Stimulated activated memory B cell treated with anti-CD40 and anti-IgM and Interleukin-4, amounts not matched to agents 10 μg/mL and 1 μg/mL and 100 μg/mL, for 72 hours (primary cell): ENCODE measurements at regions not wholly inside any gene's neighbourhood (a gene's known extent, or its start where the extent isn't known, plus 50 kb on each side); places are given as distances from the start of the nearest gene placed in this dataset.

ENCODE experiments used
- ATAC-seq: fragments of 150-1000 bp; cut with Tn5 transposase; 2 replicates; pipeline ENCODE4 v1.10.0; 2021
- H3K27ac Mint-ChIP-seq: one replicate; pipeline ENCODE4 v1.8.0; 2022; ENCODE audit warnings: mild to moderate bottlenecking, mixed read lengths
- H3K27me3 Mint-ChIP-seq: one replicate; pipeline ENCODE4 v1.8.0; 2022; ENCODE audit warnings: mixed read lengths
- H3K36me3 Mint-ChIP-seq: one replicate; pipeline ENCODE4 v1.8.0; 2022; ENCODE audit warnings: mixed read lengths
- H3K4me1 Mint-ChIP-seq: one replicate; pipeline ENCODE4 v1.8.0; 2022; ENCODE audit warnings: mixed read lengths
- H3K4me3 Mint-ChIP-seq: one replicate; pipeline ENCODE4 v1.8.0; 2022; ENCODE audit warnings: mild to moderate bottlenecking, moderate library complexity, mixed read lengths
- H3K9me3 Mint-ChIP-seq: one replicate; pipeline ENCODE4 v1.8.0; 2022; ENCODE audit warnings: mixed read lengths

DNA sequence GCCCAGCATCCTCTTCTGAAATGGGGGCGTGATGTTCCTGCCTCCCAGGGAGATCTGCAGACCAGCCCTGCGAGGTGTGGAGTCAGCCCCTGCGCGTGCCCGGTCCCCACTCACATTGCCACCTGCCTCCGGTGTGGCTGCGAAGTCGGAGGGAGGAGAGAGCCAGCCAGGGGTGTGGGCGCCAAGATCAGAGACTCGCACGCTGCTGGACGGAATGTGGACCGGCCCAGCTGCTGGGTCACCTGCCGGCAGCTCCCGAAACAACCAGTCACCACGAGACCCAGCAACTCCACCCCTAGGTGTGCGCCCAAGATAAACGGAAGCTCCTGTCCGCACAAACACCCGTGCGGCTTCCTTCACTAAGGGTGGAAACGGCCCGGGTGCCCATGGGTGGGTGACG, 51.1 kb upstream of the EGFL7 start:
- H3K9me3 Mint-ChIP-seq, result no peaks in the 10 kb centered on the region
- no peak overlapping the region for H3K4me3 Mint-ChIP-seq

DNA sequence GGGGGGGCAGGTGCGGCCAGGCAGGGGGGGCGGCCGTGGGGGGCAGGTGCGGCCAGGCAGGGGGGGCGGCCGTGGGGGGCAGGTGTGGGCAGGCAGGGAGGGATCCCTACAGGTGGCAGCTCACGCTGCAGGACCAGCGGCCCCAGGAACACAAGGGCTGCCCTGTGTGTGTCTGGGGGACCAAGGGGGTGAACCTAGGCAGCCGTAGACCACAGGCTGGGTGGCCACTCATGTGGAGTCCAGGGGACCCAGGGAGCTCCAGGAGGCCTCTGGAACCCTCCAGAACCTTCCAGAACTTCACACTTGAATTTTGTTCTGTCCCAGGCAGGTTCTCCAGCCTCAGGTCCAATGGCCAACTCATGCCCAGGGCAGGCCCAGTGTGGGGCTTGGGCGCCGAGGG, 51.6 kb upstream of the EGFL7 start:
- Mint-ChIP-seq H3K4me1 (peaks cover 9% of the 10 kb centered on the region), H3K9me3 (no peaks in the 10 kb centered on the region), H3K27ac (no peak overlapping the region), H3K36me3 (no peaks in the 10 kb centered on the region), H3K27me3 (peaks cover 57% of the 10 kb centered on the region), H3K4me3 (no peak overlapping the region)
- no peak for ATAC-seq

More for the DNA sequence above, 51.1 kb upstream of the EGFL7 start:
- peaks cover 14% of the 10 kb centered on the region for H3K4me1 Mint-ChIP-seq
- peaks cover 52% of the 10 kb centered on the region for H3K27me3 Mint-ChIP-seq
- H3K27ac Mint-ChIP-seq, result no peak overlapping the region
- ATAC-seq, result no peak
- H3K36me3 Mint-ChIP-seq, result no peaks in the 10 kb centered on the region

DNA sequence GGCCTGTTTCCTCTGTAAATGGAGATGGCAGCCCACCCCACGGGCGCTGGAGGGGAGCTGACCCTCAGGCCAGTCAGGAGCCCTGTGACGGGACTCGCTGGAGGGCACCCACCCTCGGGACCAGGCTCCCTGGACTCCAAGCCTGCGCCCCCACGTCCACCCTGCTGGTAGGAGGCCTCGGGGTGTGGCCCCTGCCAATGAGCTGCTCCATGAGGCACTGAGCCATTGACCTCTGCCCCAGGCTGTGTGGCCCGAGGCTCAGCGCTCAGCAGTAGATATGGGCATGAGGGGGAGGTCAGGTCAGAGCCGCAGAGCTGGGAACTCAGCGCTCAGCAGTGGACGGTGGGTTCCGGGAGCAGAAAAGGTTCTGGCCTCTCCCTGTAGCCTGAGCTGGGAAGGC, 52.3 kb upstream of the EGFL7 start:
- Mint-ChIP-seq H3K9me3 (no peaks in the 10 kb centered on the region), H3K27ac (no peak overlapping the region), H3K27me3 (peaks cover 64% of the 10 kb centered on the region), H3K4me1 (peaks cover 2% of the 10 kb centered on the region), H3K36me3 (no peaks in the 10 kb centered on the region), H3K4me3 (no peak overlapping the region)
- no peak for ATAC-seq

DNA sequence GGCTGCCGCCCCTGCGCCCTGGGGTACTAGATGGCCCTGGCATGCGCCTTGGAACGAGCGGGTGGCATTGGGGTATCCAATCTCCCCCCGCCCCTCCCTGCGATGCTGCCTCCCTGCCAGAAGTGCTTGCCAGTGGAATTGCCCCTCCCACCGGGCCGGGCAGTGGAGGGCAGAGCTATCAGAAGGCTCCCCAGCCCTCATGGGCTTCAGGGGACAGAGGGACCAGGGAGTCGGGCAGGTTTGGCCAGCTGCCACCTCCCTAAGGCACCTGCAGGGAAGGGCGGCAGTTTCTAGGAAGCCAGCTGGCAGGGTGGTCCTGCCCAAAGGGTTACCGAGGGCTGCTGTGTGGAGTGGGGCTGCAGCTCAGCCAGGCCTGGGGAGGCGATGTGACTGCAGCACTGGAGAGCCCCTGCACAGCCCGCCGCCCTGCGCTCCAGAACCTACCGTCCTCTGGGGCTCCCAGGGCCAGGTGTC, 52.8 kb upstream of the EGFL7 start:
- no peak for ATAC-seq

DNA sequence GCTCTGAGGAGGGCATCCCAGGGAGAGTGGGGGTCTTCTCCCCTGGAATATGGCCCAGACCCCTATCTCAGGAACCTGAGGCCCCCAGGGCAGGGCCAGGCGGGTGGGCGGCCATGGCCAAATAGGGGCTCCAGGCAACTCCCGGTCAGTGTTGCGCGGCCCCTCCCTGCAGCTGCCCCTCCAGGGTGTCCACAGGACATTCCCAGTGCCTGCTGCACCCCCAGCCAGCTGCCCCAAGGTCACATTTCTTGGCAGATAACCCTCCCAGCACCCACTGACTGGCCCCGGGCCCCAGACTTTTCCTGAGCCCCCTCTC, 53.6 kb upstream of the EGFL7 start:
- H3K27me3 Mint-ChIP-seq, result peaks cover 77% of the 10 kb centered on the region
- ATAC-seq, result no peak
- no peaks in the 10 kb centered on the region for H3K9me3 Mint-ChIP-seq
- H3K27ac Mint-ChIP-seq, result peak overlapping the region; percentile 17
- no peak overlapping the region for H3K4me3 Mint-ChIP-seq
- H3K4me1 Mint-ChIP-seq, result peaks cover 5% of the 10 kb centered on the region
- H3K36me3 Mint-ChIP-seq, result no peaks in the 10 kb centered on the region

More for the DNA sequence above, 52.8 kb upstream of the EGFL7 start:
- Mint-ChIP-seq H3K9me3 (no peaks in the 10 kb centered on the region), H3K4me1 (no peaks in the 10 kb centered on the region), H3K27me3 (peaks cover 69% of the 10 kb centered on the region), H3K36me3 (no peaks in the 10 kb centered on the region), H3K4me3 (no peak overlapping the region), H3K27ac (no peak overlapping the region)

DNA sequence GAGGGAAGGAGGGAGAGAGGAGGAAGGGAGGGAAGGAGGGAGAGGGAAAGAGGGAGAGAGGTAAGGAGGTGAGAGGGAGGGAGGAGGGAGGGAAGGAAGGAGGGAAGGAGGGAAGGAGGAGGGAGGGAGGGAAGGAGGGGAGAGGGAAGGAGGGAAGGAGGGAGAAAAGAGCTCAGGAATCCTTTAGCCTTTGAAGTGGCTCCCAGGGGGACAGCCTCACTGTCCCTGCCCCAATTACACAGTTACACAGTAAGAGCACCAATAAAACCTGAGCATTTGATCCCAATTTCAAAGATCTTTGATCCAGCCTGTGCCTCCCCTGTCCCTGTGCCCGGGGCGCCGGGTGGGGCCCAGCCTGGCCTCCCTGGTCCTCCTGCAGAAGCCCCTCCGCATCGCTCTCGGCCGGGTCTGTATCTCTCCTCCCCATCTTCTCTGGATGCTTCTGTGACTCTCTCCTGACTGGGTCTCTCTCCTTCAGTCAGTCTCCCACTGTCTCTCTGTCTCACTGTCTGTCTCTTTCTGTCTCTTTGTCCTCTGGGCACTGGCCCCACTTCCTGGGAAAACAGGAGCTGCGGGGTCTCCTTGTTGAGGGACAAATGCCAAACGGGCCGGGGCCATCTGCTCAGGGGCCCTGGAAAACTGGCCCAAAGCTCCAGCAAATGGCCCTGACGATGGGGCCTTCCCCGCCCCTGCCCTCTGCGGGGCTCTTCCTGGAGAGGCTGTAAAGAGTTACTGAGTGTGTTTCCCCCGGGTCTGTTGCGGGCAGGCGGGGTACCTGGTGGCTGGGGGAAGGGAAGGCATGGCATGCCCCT, 54.2 kb upstream of the EGFL7 start:
- no peaks in the 10 kb centered on the region for H3K36me3 Mint-ChIP-seq
- no peak for ATAC-seq
- peaks cover 10% of the 10 kb centered on the region for H3K4me1 Mint-ChIP-seq
- peak overlapping the region; percentile 17 for H3K27ac Mint-ChIP-seq
- H3K9me3 Mint-ChIP-seq, result no peaks in the 10 kb centered on the region
- no peak overlapping the region for H3K4me3 Mint-ChIP-seq
- peaks cover 83% of the 10 kb centered on the region for H3K27me3 Mint-ChIP-seq

DNA sequence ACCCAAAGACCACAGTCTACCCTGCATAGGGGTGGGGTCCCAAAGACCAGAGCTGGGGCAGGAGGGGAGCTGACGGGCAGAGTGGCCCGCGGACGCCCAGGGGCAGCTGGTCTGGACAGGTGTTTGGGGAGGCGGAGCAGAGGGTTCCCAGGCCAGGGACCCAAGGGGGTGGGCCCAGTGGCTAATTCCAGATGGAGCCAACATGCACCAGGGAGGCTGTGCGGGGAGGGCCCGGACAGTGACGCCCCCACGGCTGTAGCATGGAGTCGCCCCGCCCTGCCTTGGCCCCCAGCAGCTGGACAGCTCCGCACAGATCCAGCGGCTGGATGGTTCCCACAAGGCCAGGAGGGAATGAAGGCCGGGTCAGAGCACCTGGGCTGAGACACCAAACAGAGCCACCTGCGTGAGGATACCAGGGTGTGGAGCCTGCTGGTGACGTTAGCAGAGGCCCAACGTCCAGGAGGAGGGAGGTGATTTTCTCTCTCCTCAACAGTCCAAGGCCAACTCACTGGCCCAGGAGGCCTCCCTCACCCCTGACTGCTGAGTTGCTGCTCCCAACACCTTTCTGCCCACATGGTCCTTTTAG, 55.3 kb upstream of the EGFL7 start:
- H3K36me3 Mint-ChIP-seq, result no peaks in the 10 kb centered on the region
- H3K4me3 Mint-ChIP-seq, result no peak overlapping the region
- no peak for ATAC-seq
- peaks cover 17% of the 10 kb centered on the region for H3K4me1 Mint-ChIP-seq
- H3K27me3 Mint-ChIP-seq, result peaks cover 94% of the 10 kb centered on the region
- no peak overlapping the region for H3K27ac Mint-ChIP-seq
- no peaks in the 10 kb centered on the region for H3K9me3 Mint-ChIP-seq

DNA sequence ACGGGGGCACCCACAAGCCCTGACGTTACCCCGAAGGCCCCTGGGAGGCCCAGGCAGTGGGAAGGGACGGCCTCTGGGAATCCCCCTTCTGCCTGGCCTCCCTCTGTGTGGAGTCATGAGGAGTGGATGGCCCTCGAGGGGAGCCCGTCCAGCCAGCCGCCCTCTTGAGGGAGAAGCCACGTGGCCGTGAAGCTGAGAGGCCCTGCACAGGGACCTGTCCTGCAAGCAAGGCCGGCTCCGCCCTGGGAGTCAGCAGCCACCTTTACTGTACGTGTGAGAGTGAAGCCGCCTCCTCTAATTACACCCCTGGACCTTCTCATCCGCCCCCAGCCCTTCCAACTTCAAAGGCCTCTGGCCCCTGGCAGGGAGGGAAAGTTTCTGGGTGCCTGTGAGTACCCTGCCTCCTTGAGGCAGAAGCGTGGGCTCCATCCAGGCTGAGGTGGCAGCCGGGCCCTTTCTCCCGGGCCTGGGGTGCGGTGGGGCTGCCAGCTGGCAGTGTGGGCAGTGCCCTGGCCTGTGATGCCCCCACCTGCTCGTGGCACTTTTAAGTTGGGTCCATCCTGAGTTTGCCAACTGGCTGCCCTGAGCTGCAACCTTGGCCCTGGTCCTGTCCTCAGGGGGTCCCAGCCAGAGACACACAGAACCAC, 55.9 kb upstream of the EGFL7 start:
- Mint-ChIP-seq H3K4me1 (peaks cover 23% of the 10 kb centered on the region), H3K36me3 (no peaks in the 10 kb centered on the region), H3K27ac (no peak overlapping the region), H3K27me3 (peaks cover 94% of the 10 kb centered on the region), H3K9me3 (no peaks in the 10 kb centered on the region), H3K4me3 (no peak overlapping the region)
- ATAC-seq, result no peak

DNA sequence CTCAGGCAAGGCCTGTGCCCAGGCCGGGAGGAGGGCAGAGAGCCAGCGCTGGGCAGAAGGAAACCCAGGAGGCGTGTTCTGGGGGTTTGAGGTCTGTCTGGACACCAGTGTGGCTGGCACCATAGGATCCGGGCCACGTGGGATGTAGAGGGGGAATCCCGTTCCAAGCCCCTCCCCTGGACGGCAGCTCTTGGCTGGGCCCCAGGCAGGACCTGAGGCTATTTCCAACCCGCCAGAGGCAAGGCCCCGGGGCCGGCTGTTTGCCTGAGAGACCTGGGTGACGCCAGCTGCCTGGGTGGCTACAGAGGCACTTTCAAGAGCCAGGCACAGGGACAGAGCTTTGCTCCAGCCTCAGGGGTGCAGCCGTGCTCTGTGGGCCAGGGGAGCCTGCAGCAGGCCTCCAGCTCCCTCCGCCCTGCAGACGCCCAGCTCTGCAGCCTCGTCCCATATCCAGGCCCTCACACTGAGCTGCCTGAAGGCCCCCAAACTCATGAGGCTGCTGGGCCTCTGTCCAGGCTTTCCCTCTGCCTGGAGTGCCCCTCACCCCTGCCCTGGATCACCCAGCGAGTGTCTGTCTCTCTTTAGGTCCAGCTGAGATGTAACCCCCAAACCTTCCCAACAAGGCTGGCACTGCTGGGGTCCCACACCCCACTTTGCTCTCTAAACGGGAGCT, 56.6 kb upstream of the EGFL7 start:
- Mint-ChIP-seq H3K36me3 (no peaks in the 10 kb centered on the region), H3K27ac (no peak overlapping the region), H3K4me3 (no peak overlapping the region), H3K27me3 (peaks cover 97% of the 10 kb centered on the region), H3K9me3 (peaks cover under 1% of the 10 kb centered on the region), H3K4me1 (peaks cover 26% of the 10 kb centered on the region)
- no peak for ATAC-seq

DNA sequence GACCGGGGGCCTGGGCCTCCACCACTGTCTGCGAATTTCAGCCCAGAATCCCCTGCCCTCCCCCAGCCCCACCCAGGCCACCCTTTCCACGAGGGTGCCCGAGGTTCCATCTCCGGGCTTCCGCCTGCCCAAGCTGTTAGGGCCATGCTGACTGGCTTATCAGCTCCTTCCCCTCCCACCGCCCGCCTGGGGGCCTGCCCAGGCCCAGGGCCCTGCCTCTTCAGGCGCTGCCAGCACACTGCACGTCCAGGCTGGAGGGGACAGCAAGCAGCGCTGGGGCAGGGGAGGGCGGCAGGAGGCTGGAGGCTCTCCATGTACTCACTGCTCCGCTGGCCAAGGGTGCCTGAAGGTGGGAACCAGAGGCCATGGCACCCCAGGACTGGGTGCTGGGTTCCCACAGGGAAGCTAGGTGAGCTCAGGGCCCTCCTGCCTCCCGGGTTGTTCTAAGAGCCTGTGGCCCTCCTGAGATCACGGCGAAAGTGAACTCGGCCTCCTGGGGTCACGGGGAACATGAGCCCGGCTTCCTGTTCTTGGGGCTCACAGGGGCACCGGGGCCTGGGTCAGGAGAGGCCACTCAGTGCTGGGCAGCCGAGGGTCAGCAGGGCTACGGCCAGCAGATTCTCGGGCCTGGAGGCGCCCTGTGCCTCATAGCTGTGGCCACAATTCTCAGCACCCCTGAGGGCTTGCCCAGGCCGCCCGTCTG, 57.7 kb upstream of the EGFL7 start:
- H3K36me3 Mint-ChIP-seq, result no peaks in the 10 kb centered on the region
- no peak overlapping the region for H3K27ac Mint-ChIP-seq
- H3K9me3 Mint-ChIP-seq, result peaks cover 8% of the 10 kb centered on the region
- H3K4me3 Mint-ChIP-seq, result no peak overlapping the region
- no peak for ATAC-seq
- H3K4me1 Mint-ChIP-seq, result peaks cover 30% of the 10 kb centered on the region
- peaks cover 98% of the 10 kb centered on the region for H3K27me3 Mint-ChIP-seq

DNA sequence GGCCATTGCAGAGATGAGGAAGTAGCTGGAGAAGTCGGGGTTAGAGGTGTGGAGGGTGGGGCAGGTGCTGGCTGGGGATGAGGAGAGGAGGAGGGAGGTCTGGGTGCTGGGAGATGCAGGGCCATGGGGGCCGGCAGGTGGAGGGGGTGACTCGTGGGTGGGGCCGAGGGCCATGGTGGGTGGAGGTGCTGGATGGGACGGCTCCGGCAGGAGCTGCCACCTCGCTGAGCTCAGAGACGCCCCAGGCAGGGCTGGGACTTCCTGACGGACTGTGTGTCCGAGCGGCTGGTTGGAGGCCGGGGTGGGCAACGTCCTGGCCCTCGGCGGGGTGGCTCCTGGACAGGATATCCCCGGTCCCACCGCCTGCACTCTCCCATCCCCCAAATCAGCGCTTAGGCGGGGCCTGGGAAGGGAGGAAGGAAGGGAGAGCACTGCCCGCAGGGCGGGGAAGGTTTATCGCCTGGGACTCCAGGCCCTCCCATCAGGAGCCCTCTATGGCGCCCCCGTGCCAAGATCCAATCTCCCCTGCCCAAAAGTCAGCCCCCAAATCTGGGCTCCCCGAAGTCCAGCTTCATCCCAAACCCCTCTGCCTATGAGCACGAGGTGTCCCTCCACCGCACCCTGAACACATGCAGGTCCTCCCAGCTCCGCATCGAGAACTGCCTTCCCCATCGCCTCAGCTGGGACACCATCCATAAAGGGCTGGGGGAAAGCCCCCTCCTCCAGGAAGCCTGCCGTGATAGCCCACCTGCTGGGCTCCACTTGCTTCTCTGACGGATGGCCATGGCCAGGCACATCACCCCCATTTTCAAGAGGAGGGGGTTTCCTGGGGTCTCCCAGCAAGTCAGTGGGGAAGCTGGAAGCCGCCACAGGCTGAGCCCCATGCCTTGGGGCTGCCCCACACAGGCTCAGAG, 58.3 kb upstream of the NOTCH1 start:
- Mint-ChIP-seq H3K27ac (no peak overlapping the region), H3K27me3 (peaks cover 95% of the 10 kb centered on the region), H3K4me1 (peaks cover 30% of the 10 kb centered on the region)

DNA sequence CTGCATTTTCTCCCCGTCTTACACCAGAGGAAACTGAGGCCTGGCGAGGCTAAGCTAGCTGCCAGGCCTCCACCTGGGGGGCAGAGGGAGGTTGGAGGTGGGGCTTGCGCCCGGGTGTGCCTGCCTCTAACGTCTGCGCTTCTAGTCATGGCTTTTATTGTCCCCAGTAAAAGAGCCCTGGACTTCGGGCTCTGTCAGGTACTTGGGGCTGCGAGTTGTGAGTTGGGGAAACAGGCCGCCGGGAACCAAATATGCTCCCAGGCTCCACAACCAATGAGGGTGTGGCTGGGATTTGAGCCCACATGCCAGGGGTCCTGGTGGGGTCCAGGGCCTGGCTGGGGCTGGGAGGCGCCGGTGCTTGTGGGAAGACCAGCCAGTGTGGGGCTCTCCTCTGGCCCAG, 57.4 kb upstream of the NOTCH1 start:
- H3K9me3 Mint-ChIP-seq, result peaks cover 8% of the 10 kb centered on the region
- no peak overlapping the region for H3K4me3 Mint-ChIP-seq
- no peak overlapping the region for H3K27ac Mint-ChIP-seq
- H3K27me3 Mint-ChIP-seq, result peaks cover 93% of the 10 kb centered on the region
- H3K36me3 Mint-ChIP-seq, result no peaks in the 10 kb centered on the region
- ATAC-seq, result no peak
- peaks cover 30% of the 10 kb centered on the region for H3K4me1 Mint-ChIP-seq

More for the DNA sequence above, 58.3 kb upstream of the NOTCH1 start:
- Mint-ChIP-seq H3K36me3 (no peaks in the 10 kb centered on the region), H3K9me3 (peaks cover 8% of the 10 kb centered on the region), H3K4me3 (no peak overlapping the region)
- no peak for ATAC-seq

DNA sequence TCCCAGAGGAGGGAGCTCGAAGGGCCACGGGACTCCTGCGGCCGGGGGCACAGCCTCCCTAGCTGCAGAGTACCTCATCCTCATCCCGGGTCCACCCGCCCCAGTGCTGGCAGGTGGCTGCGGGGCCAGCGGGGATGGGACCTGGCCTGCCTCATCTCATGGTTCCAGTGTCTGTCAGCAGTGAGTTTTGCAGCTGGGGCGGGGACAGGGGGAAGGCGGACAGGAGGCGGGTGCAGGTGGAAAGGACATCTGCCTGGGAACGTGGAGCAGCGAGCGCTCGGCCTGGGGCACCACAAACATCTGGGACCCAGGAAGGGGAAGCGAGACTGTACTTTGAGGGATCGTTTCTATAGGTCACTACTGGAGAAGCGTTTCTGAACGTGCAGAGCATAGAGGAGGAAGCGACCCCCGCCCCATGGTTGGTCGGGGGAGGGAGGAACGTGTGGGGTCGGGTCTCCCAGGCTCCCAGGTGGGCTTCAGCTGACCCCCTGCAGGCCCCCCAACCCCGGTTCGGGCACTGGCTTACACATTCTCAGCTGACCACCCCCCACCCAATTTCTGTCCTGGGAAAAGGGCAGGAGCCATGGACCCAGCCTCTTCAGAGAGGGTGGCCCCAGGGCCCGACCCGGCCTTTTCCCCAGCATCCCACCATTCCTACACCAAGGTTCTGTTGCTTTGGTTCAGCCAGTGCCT, 56.5 kb upstream of the NOTCH1 start:
- ATAC-seq, result peak; percentile 2
- Mint-ChIP-seq H3K4me1 (peaks cover 30% of the 10 kb centered on the region), H3K27ac (no peak overlapping the region), H3K36me3 (no peaks in the 10 kb centered on the region), H3K9me3 (peaks cover 8% of the 10 kb centered on the region), H3K27me3 (peaks cover 94% of the 10 kb centered on the region), H3K4me3 (no peak overlapping the region)
